SIG-M5 treated with dmso at 0.1 percent for 504 hours (cell line): ENCODE measurements at regions not wholly inside any gene's neighbourhood (a gene's known extent, or its start where the extent isn't known, plus 50 kb on each side); places are given as distances from the start of the nearest gene placed in this dataset.

Experiments
- DNase-seq: peaks from one replicate; lab custom pipeline; 2025; ENCODE audit not compliant: unreplicated experiment; lab: John Stamatoyannopoulos, UW

DNA sequence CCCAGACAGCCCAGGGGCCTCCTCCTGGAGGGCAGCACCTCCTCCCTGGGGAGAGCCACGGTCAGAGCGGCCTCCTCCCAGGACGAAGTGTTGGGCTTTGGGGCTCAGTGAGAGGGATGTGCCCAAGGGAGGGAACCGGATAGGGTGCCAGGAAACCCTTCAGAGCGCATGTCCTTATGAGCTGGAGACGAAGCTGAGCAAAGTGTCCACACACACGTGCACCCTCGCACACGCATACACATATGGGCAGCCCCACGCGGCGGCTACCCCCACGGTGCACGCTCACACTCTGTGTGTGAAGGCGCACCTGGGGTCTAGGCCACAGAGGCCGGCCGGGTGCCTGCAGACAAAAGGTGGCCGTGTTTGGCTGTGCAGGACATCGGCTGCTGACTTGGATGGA is 106.1 kb upstream of the HDAC4 start:
- no peak for DNase-seq

DNA sequence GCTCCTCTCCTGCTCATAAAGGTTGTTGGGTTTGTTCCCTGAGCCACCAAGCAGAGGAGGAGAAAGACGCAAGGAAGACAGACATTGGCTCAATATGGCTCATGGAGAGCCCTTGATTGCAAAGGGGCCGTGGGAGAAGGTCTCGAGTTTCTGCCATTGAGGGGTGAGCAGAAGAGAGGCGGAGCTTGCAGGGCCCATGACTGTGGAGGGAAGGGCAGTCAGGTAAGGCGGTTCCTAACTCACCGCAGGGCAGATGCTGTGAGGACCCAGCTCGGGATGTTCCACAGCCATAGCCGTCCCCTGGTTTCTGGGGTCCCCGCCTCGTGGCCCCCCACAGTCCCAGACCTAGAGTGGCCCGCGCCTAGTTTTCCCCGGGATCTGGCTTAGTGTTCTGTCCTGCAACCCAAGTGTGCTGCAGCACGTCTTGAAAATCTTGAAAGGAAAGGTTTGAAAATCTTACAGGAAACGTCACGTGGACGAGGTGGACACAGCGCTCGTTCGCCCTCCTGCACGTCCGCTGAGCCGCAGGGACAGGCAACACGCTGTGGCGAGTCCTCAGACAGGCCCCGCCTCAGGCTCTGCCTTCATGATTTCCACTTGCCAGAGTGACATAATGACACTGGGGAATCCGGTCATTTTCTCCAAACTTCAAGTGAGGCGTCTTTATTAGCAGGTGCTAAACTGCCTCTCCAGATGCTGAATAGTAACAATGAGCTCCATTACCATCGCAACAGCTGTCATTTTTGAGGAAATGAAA is 105.5 kb upstream of the HDAC4 start:
- DNase-seq, result no peak

DNA sequence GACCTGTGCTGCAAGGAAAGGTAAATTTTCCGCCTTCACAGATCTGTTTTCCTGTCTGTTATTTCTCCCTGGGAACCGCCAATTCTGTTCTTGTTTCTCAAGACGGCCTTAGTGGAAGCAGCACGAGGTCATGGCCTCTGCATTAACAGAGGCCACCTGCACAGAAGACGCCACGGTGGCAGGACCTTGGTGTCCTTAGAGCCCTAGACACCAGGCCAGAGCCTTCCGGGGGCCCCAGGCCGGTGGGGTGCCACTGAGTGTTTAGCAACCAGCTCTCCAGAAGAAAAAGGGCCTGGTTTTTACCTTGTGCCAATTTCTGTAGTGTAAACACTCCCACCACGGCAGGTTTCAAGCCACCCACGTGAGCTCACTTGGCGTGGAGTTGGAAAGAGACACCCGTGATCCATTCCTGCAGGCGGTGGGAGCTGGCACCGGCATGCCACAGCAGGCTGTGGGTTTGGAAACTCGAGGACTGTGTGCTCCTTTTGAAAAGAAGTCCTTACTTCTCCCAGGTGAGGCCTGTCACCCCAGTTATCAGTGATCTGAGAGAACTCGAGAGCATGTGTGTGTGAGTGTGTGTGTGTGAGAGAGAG is 103.9 kb upstream of the HDAC4 start:
- DNase-seq, result no peak

DNA sequence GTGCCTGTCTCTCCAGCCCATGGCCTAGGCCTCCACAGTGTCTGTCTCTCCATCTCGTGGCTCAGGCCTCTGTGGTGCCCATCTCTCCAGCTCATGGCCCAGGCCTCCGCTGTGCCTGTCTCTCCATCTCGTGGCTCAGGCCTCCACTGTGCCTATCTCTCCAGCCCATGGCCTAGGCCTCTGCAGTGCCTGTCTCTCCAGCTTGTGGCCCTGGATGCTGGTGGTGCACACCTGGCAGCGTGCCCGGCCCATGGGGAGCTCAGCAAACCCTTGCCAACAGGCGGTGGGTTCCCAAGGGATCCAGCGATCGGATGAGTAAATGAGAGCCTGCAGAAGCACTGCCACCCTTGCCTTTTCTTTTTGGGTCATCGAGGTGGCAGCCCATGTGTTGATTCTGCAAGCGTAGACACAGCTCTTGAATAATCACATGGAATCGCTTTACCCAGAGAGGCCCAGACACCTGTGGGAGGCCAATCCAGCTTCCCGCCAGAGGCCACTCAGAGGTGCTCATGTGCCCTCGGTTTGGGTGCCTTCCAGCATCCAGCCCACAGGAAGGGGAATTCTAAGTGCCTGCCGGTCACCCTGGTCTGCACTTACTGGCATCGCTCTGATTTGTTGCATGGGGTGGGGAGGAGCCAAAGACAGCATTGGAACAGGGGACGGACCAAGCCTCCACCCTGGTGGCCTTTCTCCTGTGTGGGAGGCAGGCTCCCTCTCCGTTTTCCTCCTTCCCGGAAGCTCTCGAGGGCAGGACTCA is 101.8 kb upstream of the HDAC4 start:
- no peak for DNase-seq

GRCh38 chr2:239500574-239501550 is 100.0 kb upstream of the HDAC4 start:
- peak; percentile 97 for DNase-seq

DNA sequence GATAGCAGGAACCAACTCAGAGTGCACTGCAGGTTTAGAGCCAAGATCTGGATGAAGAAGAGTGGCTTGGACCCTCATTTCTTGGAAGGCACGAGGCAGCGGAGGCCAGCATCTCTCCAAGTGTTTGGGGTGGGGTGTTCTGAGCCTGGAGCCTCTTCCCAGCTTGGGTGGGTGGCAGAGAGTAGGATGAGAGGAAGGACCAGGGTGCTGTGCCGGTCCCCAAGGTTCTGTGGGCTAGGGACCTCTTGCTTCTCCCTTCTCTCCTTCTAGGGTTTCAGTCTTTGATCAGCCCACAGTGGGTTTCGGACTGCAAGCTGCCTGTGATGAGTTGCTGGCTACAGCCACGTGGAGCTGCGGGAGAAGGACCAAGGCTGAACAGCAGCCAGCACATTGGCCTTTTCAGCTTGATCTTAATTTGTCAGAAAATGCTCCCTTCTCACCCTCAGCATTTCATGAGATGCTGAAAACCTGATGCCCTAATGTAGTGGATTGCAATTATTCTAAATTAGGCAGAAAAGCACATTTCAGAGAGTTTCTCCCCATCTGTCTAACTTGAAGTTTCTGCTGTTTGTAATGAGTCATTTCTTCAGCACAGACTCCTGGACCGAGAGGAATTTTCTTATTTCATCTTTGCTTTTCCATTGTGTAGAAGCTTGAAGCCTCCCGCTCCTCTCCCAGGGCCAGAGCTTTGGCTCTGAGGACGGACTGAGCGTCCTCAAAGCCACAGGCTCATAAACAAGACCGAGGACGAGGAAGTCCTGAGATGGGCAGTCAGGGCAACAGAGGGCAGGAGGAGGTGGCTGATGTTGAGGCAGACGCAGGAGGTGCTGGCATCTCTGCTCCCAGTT is 99.1 kb upstream of the HDAC4 start:
- peak; percentile 62 for DNase-seq

DNA sequence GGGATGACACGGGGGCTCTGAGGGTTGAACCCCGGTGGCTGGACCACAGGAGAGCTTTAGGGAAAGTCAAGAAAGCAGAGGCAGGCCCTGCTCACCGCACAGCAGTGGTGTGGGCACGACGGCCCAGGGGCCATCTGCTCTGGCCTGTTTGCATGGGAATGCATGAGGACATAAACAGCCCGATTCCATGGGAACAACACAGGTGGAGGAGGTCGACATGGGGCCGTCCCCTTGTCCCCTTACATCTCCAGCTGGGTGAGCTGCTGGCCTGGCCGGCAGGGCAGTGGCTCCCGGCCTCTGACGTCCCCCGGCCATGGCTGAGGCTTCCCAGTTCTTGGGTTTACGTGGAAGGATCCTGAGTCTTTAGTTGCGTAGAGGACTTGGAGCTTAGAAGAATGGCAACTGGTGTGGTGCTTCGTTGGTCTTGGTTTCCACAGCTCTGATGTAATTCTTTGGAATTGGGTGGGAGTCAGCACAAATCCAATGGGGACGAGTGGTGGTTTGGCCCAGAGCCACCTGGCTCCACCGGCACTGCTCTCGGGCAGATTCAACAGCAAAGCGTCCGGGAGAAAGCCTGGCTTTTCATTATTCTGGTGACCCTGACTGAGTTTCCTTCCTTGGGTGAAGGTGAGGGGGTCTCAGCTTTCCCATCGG is 98.3 kb upstream of the HDAC4 start:
- no peak for DNase-seq

- no peak for DNase-seq
These were observed 97.8 kb upstream of the HDAC4 start for GRCh38 chr2:239498576-239498975.

DNA sequence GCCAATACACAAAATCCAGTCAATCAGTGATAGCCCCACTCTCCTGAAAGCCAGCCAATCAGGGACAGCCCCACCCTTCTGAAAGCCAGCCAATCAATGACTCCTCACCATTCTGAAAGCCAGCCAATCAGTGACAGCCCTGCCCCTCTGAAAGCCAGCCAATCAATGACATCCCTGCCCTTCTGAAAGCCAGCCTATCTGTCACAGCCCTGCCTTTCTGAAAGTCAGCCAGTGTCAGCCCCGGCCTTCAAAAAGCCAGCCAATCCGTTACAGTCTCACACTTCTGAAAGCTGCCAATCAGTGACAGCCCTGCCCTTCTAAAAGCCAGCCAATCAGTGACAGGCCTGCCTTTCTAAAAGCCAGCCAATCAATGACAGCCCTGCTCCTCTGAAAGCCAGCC is 95.9 kb upstream of the HDAC4 start:
- no peak for DNase-seq

DNA sequence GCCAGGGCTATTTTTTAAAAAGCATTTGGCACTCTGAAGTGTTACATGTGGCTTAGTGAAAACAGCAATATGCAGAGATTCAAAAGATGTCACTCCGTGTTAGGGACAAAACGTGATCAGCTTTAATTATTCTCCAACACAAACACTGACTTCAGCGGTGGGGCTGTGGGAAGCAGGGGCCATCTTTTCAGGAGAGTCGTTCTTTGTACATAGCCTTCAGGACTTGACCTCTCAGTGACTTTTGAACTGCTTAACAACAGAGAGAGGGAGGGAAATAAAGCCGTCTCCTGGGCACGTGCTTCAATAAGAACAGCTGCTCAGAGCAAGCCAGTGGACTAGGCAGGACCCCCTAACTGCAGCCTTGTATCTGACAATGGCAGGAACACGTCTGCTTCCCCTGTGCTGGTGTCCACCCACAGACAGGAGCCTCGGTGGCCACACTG is 95.0 kb upstream of the HDAC4 start:
- no peak for DNase-seq

- no peak for DNase-seq
These were observed 94.4 kb upstream of the HDAC4 start for GRCh38 chr2:239495175-239495574.

DNA sequence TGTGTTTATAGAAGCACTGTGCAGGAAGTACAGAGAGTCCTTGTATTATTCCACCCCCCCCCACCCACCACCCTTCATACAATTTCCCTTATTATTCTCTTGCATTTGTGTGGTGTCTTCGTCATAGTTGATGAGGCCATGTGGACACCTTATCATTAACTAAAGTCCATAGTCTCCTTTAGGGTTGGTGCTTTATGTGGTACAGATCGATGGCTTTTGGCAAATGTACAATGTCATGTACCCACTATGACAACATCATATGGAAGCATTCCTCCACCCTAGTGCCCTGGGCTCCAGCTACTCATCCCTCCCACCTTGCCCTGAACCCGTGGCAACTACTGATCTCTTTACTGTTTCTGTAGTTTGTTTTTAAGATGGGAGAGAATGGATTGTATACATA is 93.8 kb upstream of the HDAC4 start:
- DNase-seq, result no peak

- no peak for DNase-seq
These were observed 88.7 kb upstream of the HDAC4 start for GRCh38 chr2:239489481-239489880.

GRCh38 chr2:239488125-239488524 is 87.3 kb upstream of the HDAC4 start:
- DNase-seq, result no peak

DNA sequence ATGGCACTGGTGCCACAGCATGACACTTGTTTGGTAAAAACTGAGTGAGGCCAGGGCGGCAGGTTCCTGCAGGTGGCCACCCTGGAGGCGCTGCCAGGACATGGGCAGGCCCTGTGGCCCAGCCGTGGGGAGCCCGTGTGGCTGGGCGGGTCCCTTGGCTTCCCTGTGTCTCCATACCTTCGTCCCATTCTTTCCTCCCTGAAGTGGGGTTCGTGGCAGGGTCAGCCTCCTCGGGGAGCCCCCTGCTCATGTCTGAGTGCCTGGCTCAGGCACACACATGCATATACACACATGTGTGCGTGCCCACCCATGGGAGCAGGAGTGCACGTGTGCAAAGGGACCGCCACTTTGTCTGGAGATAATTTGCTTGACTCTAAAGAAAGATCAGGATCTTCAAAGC is 86.5 kb upstream of the HDAC4 start:
- no peak for DNase-seq

DNA sequence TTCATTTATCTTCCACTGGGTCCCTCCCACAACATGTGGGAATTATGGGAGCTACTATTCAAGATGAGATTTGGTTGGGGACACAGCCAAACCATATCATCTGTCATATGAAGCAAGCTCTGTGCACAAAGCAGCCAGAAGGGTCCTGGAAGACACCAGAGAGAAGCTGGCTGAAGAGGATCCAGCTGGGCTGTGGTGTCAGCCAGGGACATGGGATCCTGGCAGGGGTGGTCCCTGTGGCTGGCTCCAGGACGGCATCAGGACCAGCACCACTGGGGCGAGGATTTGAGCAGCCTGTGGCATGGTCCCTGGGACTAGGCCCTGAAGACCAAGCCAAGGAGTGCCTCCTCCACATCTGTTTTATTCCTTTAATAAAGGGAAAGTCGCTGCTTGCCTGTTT is 84.8 kb upstream of the HDAC4 start:
- DNase-seq, result no peak

DNA sequence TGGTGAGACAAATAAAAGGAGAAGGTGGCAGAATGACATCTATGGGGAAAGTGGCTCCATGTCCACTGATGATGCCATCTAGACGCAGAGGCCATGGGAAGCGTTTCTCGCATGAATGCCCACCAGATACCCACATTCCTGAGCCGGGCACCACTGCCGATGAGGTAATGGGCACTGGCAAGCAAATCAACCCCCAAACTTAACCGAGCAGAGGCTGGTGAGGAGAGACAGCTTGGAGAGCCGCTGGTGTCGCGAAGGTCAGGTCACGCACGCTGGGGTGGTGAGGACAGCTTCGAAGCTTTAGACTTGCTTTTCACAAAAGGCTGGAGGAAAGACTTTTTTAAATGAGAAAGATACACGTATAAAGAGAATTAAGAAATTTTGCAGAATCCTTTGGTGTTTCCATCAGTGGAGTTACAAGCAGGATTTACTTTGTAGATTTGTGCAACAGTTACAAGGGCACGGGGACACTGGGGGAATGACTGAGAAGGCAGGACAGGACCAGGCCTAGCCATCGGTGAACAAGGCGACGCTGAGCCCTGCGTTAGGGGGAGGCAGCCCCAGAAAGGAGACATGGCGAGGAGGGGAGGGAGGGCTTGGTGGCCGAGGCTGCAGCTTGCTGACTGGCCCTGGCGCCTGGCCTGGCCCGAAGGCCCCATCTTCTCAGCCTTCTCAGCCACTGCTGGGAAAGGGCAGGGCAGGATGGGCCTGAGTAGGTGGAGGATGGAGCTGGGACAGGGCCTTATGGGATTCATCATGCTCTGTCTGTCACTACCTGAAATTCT is 83.9 kb upstream of the HDAC4 start:
- DNase-seq, result no peak

- no peak for DNase-seq
These were observed 82.2 kb upstream of the HDAC4 start for GRCh38 chr2:239482778-239483712.
